PC-3 (cell line): ENCODE measurements at regions not wholly inside any gene's neighbourhood (a gene's known extent, or its start where the extent isn't known, plus 50 kb on each side); places are given as distances from the start of the nearest gene placed in this dataset.

ENCODE experiments used
- EZH2 ChIP-seq: fragments of 300-600 bp; sonication (generic); IDR thresholded peaks from one replicate; pipeline ENCODE4 v1.6.1; 2017; ENCODE audit warnings: antibody characterized with exemption, mild to moderate bottlenecking, low read length; ENCODE audit not compliant: unreplicated experiment
- EZH2phosphoT487 ChIP-seq: fragments of 300-600 bp; sonication (generic); IDR thresholded peaks from 2 replicates; pipeline ENCODE4 v1.6.1; 2018; ENCODE audit warnings: mild to moderate bottlenecking, antibody characterized with exemption, low read length, borderline replicate concordance
- TF ChIP-seq, protein P1 (sequence below): fragments of 300-600 bp; sonication (generic); conservative IDR thresholded peaks from 2 replicates; pipeline ENCODE4 v1.5.1; 2017; ENCODE audit warnings: antibody characterized with exemption, low read depth, mild to moderate bottlenecking, low read length

DNA sequence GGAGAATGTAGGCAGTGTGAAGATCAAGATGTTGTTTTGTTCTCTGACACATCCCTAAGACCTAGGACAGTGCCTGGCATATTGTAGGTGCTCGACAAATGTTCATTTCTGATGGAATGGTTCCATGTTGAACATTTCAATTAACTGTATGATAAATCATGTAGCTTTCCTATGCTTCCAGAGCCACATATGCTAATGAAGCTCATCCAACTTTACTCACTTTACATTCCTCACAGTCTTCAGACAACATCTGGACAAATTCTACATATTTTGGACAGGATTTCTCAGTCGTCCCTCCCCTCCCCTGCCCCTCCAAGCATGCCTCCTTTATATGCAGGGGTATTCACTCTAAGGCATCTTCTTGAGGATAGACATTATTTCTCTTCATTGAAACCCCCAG is 177.9 kb downstream of the BLID start:
- no peak for TF ChIP-seq EZH2phosphoT487
- TF ChIP-seq, protein P1, sequence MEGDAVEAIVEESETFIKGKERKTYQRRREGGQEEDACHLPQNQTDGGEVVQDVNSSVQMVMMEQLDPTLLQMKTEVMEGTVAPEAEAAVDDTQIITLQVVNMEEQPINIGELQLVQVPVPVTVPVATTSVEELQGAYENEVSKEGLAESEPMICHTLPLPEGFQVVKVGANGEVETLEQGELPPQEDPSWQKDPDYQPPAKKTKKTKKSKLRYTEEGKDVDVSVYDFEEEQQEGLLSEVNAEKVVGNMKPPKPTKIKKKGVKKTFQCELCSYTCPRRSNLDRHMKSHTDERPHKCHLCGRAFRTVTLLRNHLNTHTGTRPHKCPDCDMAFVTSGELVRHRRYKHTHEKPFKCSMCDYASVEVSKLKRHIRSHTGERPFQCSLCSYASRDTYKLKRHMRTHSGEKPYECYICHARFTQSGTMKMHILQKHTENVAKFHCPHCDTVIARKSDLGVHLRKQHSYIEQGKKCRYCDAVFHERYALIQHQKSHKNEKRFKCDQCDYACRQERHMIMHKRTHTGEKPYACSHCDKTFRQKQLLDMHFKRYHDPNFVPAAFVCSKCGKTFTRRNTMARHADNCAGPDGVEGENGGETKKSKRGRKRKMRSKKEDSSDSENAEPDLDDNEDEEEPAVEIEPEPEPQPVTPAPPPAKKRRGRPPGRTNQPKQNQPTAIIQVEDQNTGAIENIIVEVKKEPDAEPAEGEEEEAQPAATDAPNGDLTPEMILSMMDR, result no peak
- TF ChIP-seq EZH2, result no peak
